GM10266 (cell line): ENCODE measurements at regions not wholly inside any gene's neighbourhood (a gene's known extent, or its start where the extent isn't known, plus 50 kb on each side); places are given as distances from the start of the nearest gene placed in this dataset.
A peak's percentile ranks its signal among the peaks of the same experiment; 100 is the strongest.

Experiments used
- DNase-seq: peaks from one replicate; pipeline ENCODE4 v3.0.0; 2012; ENCODE audit errors: extremely low spot score
- CTCF ChIP-seq: IDR thresholded peaks from 2 replicates; pipeline ENCODE4 v1.5.1; 2012; ENCODE audit warnings: mild to moderate bottlenecking, low read depth; ENCODE audit not compliant: control insufficient read depth, insufficient read depth; ENCODE audit errors: missing control alignments

DNA sequence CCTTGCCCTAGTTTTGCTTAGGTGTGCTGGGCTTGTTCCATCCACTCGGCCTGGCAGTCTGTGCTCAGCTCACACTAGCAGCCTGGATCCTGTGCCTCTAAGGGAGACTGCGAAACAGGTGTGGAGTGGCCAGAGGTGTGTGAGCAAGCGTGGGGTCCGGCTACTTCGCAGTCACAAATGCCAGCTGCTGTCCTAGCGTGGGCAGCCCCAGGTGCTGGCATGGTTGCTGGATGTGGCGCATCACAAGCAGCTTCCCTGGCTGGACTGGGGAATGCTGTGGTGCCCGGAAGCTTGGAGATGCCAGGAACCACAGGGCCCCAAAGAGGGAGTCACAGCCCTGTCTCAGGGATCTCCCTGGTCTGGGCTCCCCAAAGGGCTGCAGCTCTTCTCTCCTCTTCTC, 119.0 kb upstream of the TMEFF2 start:
- no peak for TF ChIP-seq CTCF
- DNase-seq, result no peak

- TF ChIP-seq CTCF, result no peak
- no peak for DNase-seq
Measured at GRCh38 chr2:192311701-192312460, 117.1 kb upstream of the TMEFF2 start.

- DNase-seq, result no peak
- TF ChIP-seq CTCF, result no peak
Measured at GRCh38 chr2:192307530-192307929, 112.8 kb upstream of the TMEFF2 start.

GRCh38 chr2:192298664-192299063, 103.9 kb upstream of the TMEFF2 start:
- no peak for TF ChIP-seq CTCF
- no peak for DNase-seq

GRCh38 chr2:192292478-192292877, 97.7 kb upstream of the TMEFF2 start:
- TF ChIP-seq CTCF, result no peak
- no peak for DNase-seq

- no peak for TF ChIP-seq CTCF
- DNase-seq, result no peak
Measured at GRCh38 chr2:192288295-192288694, 93.6 kb upstream of the TMEFF2 start.

DNA sequence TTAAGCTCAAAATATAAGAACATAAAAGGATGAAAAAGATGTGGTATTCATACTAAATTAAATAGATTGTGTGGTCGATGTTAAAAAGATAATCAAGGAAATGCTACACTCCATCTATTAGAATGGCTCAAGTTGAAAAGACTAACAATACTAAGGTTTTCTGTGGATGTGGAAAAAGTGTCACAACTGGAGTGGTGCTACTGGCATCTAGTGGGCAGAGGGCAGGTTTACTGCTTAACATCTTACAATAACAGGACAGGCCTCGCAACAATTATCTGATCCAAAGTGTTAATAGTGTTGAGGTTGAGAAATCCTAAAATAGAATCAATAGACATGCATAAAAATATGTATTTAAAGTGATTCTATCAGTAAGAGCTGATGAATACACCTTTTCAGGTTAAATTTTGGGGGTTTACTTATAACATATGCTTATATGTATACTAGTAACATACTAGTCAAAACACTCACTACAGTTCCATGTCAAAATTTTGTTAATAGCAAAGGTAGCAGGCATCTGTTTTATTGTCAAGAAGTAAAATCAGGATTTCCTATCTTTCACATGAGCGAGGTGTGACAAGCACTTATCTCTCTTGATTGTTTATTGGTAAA, 91.5 kb upstream of the TMEFF2 start:
- DNase-seq, result no peak
- peak; percentile 27 for TF ChIP-seq CTCF
